ENCODE measurements at regions not wholly inside any gene's neighbourhood (a gene's known extent, or its start where the extent isn't known, plus 50 kb on each side); places are given as distances from the start of the nearest gene placed in this dataset.

DNA sequence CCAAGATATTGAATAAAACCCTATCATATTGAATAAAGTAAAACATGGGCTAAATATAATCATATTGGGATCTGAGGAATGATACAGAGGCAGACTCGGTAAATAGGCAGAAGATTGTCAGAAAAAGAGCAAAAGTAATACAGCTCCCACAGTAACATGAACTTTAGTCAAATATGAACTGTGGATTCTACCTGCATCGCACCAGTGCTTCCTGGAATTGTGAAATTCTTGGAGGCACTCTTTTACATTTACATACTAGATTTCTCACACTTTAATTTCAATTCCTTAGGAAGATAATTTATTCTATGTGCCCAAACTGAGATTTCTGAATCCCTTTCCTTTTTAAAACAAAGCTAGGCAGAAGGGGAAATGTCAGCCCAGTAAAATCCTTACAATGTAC is 325.1 kb upstream of the SLC39A10 start:
- Histone ChIP-seq H3K9ac (replicated peaks in 1 of 4; ENCODE audit: extremely low read depth in 1 of 4, low read depth in 3 of 4, low read length in 3 of 4) (no peak overlapping the region), H3K14ac (ENCODE audit: insufficient read length) (no peak overlapping the region), H3K23me2 (ENCODE audit: low read depth, low read length) (no peaks in the 10 kb centered on the region; the same call in 1 of the 2 replicates), H3K9me3 (ENCODE audit: insufficient read depth in 2 of 2, low read depth in 1 of 2, low read length in 1 of 2) (no peaks in the 10 kb centered on the region), H4K8ac (ENCODE audit: extremely low read depth, insufficient read depth, low read length) (no peak overlapping the region), H2BK15ac (ENCODE audit: low read length) (no peak overlapping the region), H3K27ac (ENCODE audit: low read depth, low read length) (no peak overlapping the region), H3K36me3 (ENCODE audit: control insufficient read depth in 2 of 4, insufficient read depth in 4 of 4, low read length in 3 of 4) (no peaks in the 10 kb centered on the region), H4K20me1 (replicated peaks in 1 of 2; ENCODE audit: control insufficient read depth in 1 of 2, insufficient read depth in 2 of 2, low read length in 2 of 2) (no peaks in the 10 kb centered on the region), H3K4me1 (replicated peaks in 1 of 4; ENCODE audit: control insufficient read depth in 3 of 4, insufficient read depth in 4 of 4, low read length in 3 of 4) (no peaks in the 10 kb centered on the region), H3K27me3 (replicated peaks in 1 of 4; ENCODE audit: control insufficient read depth in 3 of 4, extremely low read depth in 1 of 4, insufficient read depth in 3 of 4, low read length in 3 of 4) (no peaks in the 10 kb centered on the region), H4K91ac (replicated peaks; ENCODE audit: insufficient read length, low read length) (no peak overlapping the region), H4K5ac (ENCODE audit: insufficient read length, low read depth, low read length) (no peak overlapping the region), H2AFZ (ENCODE audit: low read length) (no peak overlapping the region), H3K23ac (ENCODE audit: insufficient read length) (no peak overlapping the region), H2BK20ac (ENCODE audit: low read length) (no peak overlapping the region), H3K79me1 (ENCODE audit: low read depth, low read length) (no peaks in the 10 kb centered on the region), H3K4me2 (ENCODE audit: insufficient read depth in 1 of 2, low read depth in 2 of 2, low read length in 2 of 2) (no peak overlapping the region), H2AK5ac (ENCODE audit: low read depth, low read length) (no peak overlapping the region), H3K56ac (replicated peaks; ENCODE audit: insufficient read length, low read depth, low read length) (no peak overlapping the region), H3K18ac (ENCODE audit: extremely low read depth, low read length) (no peak overlapping the region), H2BK120ac (replicated peaks; ENCODE audit: low read depth, low read length) (no peak overlapping the region), H3K4me3 (ENCODE audit: extremely low read depth in 1 of 4, insufficient read depth in 2 of 4, low read depth in 3 of 4, low read length in 4 of 4) (no peak overlapping the region), H3K4ac (replicated peaks; ENCODE audit: insufficient read length, low read depth, low read length) (no peak overlapping the region), H2BK5ac (ENCODE audit: low read depth, low read length) (no peak overlapping the region), H3K79me2 (ENCODE audit: control insufficient read depth in 1 of 2, insufficient read depth in 2 of 2, low read length in 2 of 2) (no peaks in the 10 kb centered on the region), H2BK12ac (ENCODE audit: low read depth, low read length) (no peak overlapping the region)
- FAIRE-seq (no peak), DNase-seq (ENCODE audit: low read depth in 1 of 2, low spot score in 2 of 2) (no peak)
- ChIA-PET CTCF (ENCODE audit: partially characterized antibody) (no interaction called here), POLR2A (ENCODE audit: partially characterized antibody) (no interaction called here)
- 89% methylated on average over 2 of the region's 2 CpGs; no CpG with 5 or more reads in 1 of the 2 experiments for WGBS, 2 experiments (ENCODE audit: extremely low coverage in 1 of 2, insufficient coverage in 1 of 2, insufficient read length in 1 of 2, insufficient replicate concordance in 2 of 2, low coverage in 1 of 2, low lambda C conversion rate in 2 of 2, missing lambda C conversion rate in 1 of 2)
- TF ChIP-seq CHD2 (IDR thresholded peaks at IDR 0.05; ENCODE audit: low read length): no peak
- TF ChIP-seq CEBPB (IDR thresholded peaks at IDR 0.05; ENCODE audit: low read depth, low read length): no peak
- TF ChIP-seq ZNF274 (IDR thresholded peaks at IDR 0.05; ENCODE audit: borderline replicate concordance, extremely low read depth, low read length): no peak
- TF ChIP-seq, protein P1, sequence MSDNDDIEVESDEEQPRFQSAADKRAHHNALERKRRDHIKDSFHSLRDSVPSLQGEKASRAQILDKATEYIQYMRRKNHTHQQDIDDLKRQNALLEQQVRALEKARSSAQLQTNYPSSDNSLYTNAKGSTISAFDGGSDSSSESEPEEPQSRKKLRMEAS (IDR thresholded peaks at IDR 0.05): no peak
- no peak for TF ChIP-seq CREB1 (IDR thresholded peaks at IDR 0.05)
- no peak for TF ChIP-seq NANOG (IDR thresholded peaks at IDR 0.05; ENCODE audit: insufficient read depth, low read depth, low read length, poor library complexity, severe bottlenecking)
- TF ChIP-seq CTBP2 (IDR thresholded peaks at IDR 0.05; ENCODE audit: borderline replicate concordance, insufficient read depth, insufficient read length, low read length): no peak
- no peak for TF ChIP-seq RXRA (IDR thresholded peaks at IDR 0.05; ENCODE audit: insufficient read depth, low read depth, low read length)
- no peak for TF ChIP-seq SAP30 (IDR thresholded peaks at IDR 0.05; ENCODE audit: insufficient read depth, insufficient replicate concordance, low read length)
- TF ChIP-seq, protein P2, sequence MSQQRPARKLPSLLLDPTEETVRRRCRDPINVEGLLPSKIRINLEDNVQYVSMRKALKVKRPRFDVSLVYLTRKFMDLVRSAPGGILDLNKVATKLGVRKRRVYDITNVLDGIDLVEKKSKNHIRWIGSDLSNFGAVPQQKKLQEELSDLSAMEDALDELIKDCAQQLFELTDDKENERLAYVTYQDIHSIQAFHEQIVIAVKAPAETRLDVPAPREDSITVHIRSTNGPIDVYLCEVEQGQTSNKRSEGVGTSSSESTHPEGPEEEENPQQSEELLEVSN (IDR thresholded peaks at IDR 0.05): no peak
- TF ChIP-seq CBX8 (IDR thresholded peaks at IDR 0.05; ENCODE audit: borderline replicate concordance, low read depth, low read length): no peak
- TF ChIP-seq EGR1 (IDR thresholded peaks at IDR 0.05; ENCODE audit: borderline replicate concordance, low read depth, low read length): no peak
- no peak for TF ChIP-seq RFX5 (IDR thresholded peaks at IDR 0.05; ENCODE audit: borderline replicate concordance, low read depth, low read length)
- TF ChIP-seq BCL11A (IDR thresholded peaks at IDR 0.05; ENCODE audit: low read depth in 2 of 2, low read length in 2 of 2): no peak
- no peak for TF ChIP-seq BRCA1 (IDR thresholded peaks at IDR 0.05; ENCODE audit: low read depth, low read length)
